GM23338 (cell line): ENCODE measurements at regions not wholly inside any gene's neighbourhood (a gene's known extent, or its start where the extent isn't known, plus 50 kb on each side); places are given as distances from the start of the nearest gene placed in this dataset.
A peak's percentile ranks its signal among the peaks of the same experiment; 100 is the strongest.

Experiments
- ATAC-seq: fragments of 200-7000 bp; cut with Tn5 transposase; 3 replicates; pipeline ENCODE4 v1.9.1; 2020
- DNase-seq: peaks from one replicate; pipeline ENCODE4 v3.0.0-alpha.2; 2015; ENCODE audit warnings: low spot score
- H2AFZ ChIP-seq: fragments of 200-600 bp; sonication (generic); 2 replicates; pipeline ENCODE4 v1.8.0; 2016; ENCODE audit warnings: antibody characterized with exemption, mild to moderate bottlenecking, moderate library complexity
- H3F3A ChIP-seq: fragments of 200-600 bp; sonication (generic); replicated peaks from 2 replicates; pipeline ENCODE4 v1.8.0; 2017; ENCODE audit warnings: antibody characterized with exemption, mixed run types, low read depth
- H3K27ac ChIP-seq: fragments of 200-600 bp; sonication (generic); 2 replicates; pipeline ENCODE4 v1.6.1; 2016; ENCODE audit warnings: low read depth
- H3K27me3 ChIP-seq: fragments of 200-600 bp; sonication (generic); 2 replicates; pipeline ENCODE4 v1.8.0; 2016; ENCODE audit warnings: mild to moderate bottlenecking, mixed run types, moderate library complexity; ENCODE audit not compliant: insufficient read depth
- H3K36me3 ChIP-seq: fragments of 200-600 bp; sonication (generic); 2 replicates; pipeline ENCODE4 v1.8.0; 2016; ENCODE audit warnings: mild to moderate bottlenecking; ENCODE audit not compliant: insufficient read depth
- H3K4me1 ChIP-seq: fragments of 200-600 bp; sonication (generic); 2 replicates; pipeline ENCODE4 v1.8.0; 2016; ENCODE audit warnings: mild to moderate bottlenecking, moderate library complexity; ENCODE audit not compliant: insufficient read depth
- H3K4me2 ChIP-seq: fragments of 200-600 bp; sonication (generic); 2 replicates; pipeline ENCODE4 v1.7.1; 2017; ENCODE audit warnings: mixed run types
- H3K4me3 ChIP-seq: fragments of 200-600 bp; sonication (generic); 2 replicates; pipeline ENCODE4 v1.6.1; 2016; ENCODE audit warnings: mixed run types
- H3K79me2 ChIP-seq: fragments of 200-600 bp; sonication (generic); replicated peaks from 2 replicates; pipeline ENCODE4 v1.8.0; 2017; ENCODE audit warnings: mild to moderate bottlenecking; ENCODE audit not compliant: insufficient read depth
- H3K9me2 ChIP-seq: fragments of 200-600 bp; sonication (generic); 2 replicates; pipeline ENCODE4 v1.8.0; 2017; ENCODE audit not compliant: insufficient read depth
- H4K20me1 ChIP-seq: fragments of 200-600 bp; sonication (generic); replicated peaks from 2 replicates; pipeline ENCODE4 v1.8.0; 2017; ENCODE audit warnings: mild to moderate bottlenecking; ENCODE audit not compliant: insufficient read depth
- H3K27ac Mint-ChIP-seq: 2 replicates; pipeline ENCODE4 v1.8.0; 2020; ENCODE audit warnings: inconsistent platforms, mild to moderate bottlenecking, moderate library complexity, mixed read lengths
- H3K27me3 Mint-ChIP-seq: 3 replicates; pipeline ENCODE4 v1.8.0; 2022; ENCODE audit warnings: low read depth, mild to moderate bottlenecking, moderate library complexity, mixed read lengths, inconsistent platforms; ENCODE audit not compliant: insufficient read depth, poor library complexity
- H3K36me3 Mint-ChIP-seq: 3 replicates; pipeline ENCODE4 v1.8.0; 2021; ENCODE audit warnings: low read depth, mild to moderate bottlenecking, inconsistent platforms, moderate library complexity, mixed read lengths
- H3K4me1 Mint-ChIP-seq: 3 replicates; pipeline ENCODE4 v1.8.0; 2020; ENCODE audit warnings: mild to moderate bottlenecking, inconsistent platforms, mixed read lengths
- H3K4me3 Mint-ChIP-seq: 3 replicates; pipeline ENCODE4 v1.8.0; 2021; ENCODE audit warnings: moderate library complexity, mild to moderate bottlenecking, inconsistent platforms, mixed read lengths
- H3K9me3 Mint-ChIP-seq: 3 replicates; pipeline ENCODE4 v1.8.0; 2020; ENCODE audit warnings: moderate library complexity, mild to moderate bottlenecking, inconsistent platforms, mixed read lengths
- EZH2 ChIP-seq: fragments of 200-600 bp; sonication (generic); IDR thresholded peaks from one replicate; pipeline ENCODE4 v1.8.0; 2017; ENCODE audit warnings: antibody characterized with exemption, mild to moderate bottlenecking, low read depth; ENCODE audit not compliant: unreplicated experiment
- JUNB ChIP-seq: IDR thresholded peaks from one replicate; pipeline ENCODE4 v1.6.1; 2016; ENCODE audit warnings: antibody characterized with exemption; ENCODE audit not compliant: unreplicated experiment
- NANOG ChIP-seq: IDR thresholded peaks from 2 replicates; pipeline ENCODE4 v1.6.1; 2016; ENCODE audit warnings: antibody characterized with exemption, borderline replicate concordance
- POLR2AphosphoS5 ChIP-seq: IDR thresholded peaks from 2 replicates; pipeline ENCODE4 v1.6.1; 2016; ENCODE audit warnings: antibody characterized with exemption, low read depth
- ZNF114 ChIP-seq: fragments of 250-450 bp; sonication (Bioruptor Pico); IDR thresholded peaks from 2 replicates; pipeline ENCODE4 v1.5.0; 2020; ENCODE audit warnings: mild to moderate bottlenecking, moderate library complexity
- ZNF331 ChIP-seq: fragments of 250-450 bp; sonication (Bioruptor Pico); IDR thresholded peaks from 2 replicates; pipeline ENCODE4 v1.5.0; 2020; ENCODE audit warnings: low read depth, mild to moderate bottlenecking, moderate library complexity
- TF ChIP-seq, protein P1 (sequence below): IDR thresholded peaks from one replicate; pipeline ENCODE4 v1.6.1; 2018; ENCODE audit warnings: antibody characterized with exemption; ENCODE audit not compliant: unreplicated experiment
- TF ChIP-seq, protein P2 (sequence below): IDR thresholded peaks from 2 replicates; pipeline ENCODE4 v1.6.1; 2016; ENCODE audit warnings: antibody characterized with exemption
- TF ChIP-seq, protein P3 (sequence below): fragments of 250-450 bp; sonication (Bioruptor Pico); IDR thresholded peaks from 2 replicates; pipeline ENCODE4 v1.5.0; 2020; ENCODE audit warnings: mild to moderate bottlenecking, moderate library complexity
- TF ChIP-seq, protein P4 (sequence below), 2 experiments: fragments of 200-600 bp in 1 of 2; sonication (generic) in 1 of 2; conservative IDR thresholded peaks; 2 replicates each; pipeline versions ENCODE4 v1.5.1 to v1.6.1; 2016 to 2017; ENCODE audit warnings: antibody characterized with exemption in 2 of 2, low read depth in 2 of 2, mild to moderate bottlenecking in 2 of 2, moderate library complexity in 1 of 2

DNA sequence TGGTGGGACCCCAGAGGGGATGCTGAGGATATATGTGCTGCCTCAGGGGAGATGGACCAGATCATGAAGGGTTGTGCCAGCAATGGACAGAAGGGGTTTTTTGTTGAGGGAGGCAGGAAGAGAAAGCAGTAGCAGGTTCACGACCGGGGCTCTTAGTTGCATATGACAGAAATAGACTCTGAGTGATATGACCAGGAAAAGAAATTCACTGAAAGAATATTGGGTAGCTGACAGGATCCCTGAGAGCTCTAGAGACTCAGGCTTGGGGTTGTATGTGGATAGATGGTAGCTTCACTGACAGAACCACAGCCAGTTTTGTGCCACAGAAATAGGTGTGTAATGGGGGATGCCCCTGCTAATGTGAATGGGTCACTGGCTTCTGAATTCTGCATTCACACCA is 241.6 kb downstream of the ZNF621 start:
- peaks cover 7% of the 10 kb centered on the region for H3K9me2 ChIP-seq
- no peaks in the 10 kb centered on the region; the same call in 1 of the 2 replicates for H3K36me3 ChIP-seq
- H3K79me2 ChIP-seq, result no peaks in the 10 kb centered on the region
- no peaks in the 10 kb centered on the region for H3K27me3 ChIP-seq
- H3K9me3 Mint-ChIP-seq, result peaks cover 5% of the 10 kb centered on the region; the same call in 1 of the 3 replicates
- no peaks in the 10 kb centered on the region for H3F3A ChIP-seq
- no peak overlapping the region for H3K4me3 ChIP-seq
- no peaks in the 10 kb centered on the region; the same call in 2 of the 3 replicates for H3K36me3 Mint-ChIP-seq
- ATAC-seq (no peak), DNase-seq (no peak)
- TF ChIP-seq NANOG, result no peak
- TF ChIP-seq POLR2AphosphoS5, result no peak
- no peak for TF ChIP-seq EZH2
- TF ChIP-seq, protein P1, sequence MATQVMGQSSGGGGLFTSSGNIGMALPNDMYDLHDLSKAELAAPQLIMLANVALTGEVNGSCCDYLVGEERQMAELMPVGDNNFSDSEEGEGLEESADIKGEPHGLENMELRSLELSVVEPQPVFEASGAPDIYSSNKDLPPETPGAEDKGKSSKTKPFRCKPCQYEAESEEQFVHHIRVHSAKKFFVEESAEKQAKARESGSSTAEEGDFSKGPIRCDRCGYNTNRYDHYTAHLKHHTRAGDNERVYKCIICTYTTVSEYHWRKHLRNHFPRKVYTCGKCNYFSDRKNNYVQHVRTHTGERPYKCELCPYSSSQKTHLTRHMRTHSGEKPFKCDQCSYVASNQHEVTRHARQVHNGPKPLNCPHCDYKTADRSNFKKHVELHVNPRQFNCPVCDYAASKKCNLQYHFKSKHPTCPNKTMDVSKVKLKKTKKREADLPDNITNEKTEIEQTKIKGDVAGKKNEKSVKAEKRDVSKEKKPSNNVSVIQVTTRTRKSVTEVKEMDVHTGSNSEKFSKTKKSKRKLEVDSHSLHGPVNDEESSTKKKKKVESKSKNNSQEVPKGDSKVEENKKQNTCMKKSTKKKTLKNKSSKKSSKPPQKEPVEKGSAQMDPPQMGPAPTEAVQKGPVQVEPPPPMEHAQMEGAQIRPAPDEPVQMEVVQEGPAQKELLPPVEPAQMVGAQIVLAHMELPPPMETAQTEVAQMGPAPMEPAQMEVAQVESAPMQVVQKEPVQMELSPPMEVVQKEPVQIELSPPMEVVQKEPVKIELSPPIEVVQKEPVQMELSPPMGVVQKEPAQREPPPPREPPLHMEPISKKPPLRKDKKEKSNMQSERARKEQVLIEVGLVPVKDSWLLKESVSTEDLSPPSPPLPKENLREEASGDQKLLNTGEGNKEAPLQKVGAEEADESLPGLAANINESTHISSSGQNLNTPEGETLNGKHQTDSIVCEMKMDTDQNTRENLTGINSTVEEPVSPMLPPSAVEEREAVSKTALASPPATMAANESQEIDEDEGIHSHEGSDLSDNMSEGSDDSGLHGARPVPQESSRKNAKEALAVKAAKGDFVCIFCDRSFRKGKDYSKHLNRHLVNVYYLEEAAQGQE, result no peak
- H3K27ac ChIP-seq, result no peak overlapping the region
- no peaks in the 10 kb centered on the region for H3K4me1 Mint-ChIP-seq
- no peak overlapping the region for H3K27ac Mint-ChIP-seq
- no peaks in the 10 kb centered on the region for H4K20me1 ChIP-seq
- no peak overlapping the region for H2AFZ ChIP-seq
- no peak overlapping the region for H3K4me3 Mint-ChIP-seq
- H3K4me1 ChIP-seq, result no peaks in the 10 kb centered on the region
- H3K4me2 ChIP-seq, result no peak overlapping the region
- H3K27me3 Mint-ChIP-seq, result peaks cover 4% of the 10 kb centered on the region

DNA sequence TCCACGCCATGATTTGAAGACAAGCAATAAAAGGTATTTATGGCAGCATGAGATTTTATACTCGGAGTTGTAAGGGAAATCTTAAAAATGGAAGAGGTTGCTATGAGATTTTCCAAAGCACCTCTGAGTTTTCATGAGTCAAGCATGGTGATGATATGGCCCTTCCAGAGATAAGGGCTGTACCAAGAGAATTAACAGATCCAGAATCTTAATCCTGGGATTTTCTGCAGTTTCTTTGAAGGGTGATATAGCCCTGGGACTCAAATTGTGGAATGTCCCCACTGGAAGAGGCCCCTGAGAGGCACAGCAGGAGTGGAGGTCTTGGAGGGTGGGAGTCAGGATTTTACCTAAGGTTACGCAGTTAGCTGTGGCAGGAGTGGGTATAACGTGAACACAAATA is 243.3 kb downstream of the ZNF621 start:
- no peaks in the 10 kb centered on the region for H3K36me3 ChIP-seq
- DNase-seq (no peak), ATAC-seq (no peak)
- H4K20me1 ChIP-seq, result no peaks in the 10 kb centered on the region
- Mint-ChIP-seq H3K4me3 (no peak overlapping the region), H3K27ac (no peak overlapping the region), H3K36me3 (no peaks in the 10 kb centered on the region), H3K4me1 (no peaks in the 10 kb centered on the region), H3K9me3 (peaks cover 5% of the 10 kb centered on the region; the same call in 1 of the 3 replicates), H3K27me3 (peaks cover 4% of the 10 kb centered on the region)
- no peaks in the 10 kb centered on the region for H3F3A ChIP-seq
- H3K79me2 ChIP-seq, result no peaks in the 10 kb centered on the region
- H2AFZ ChIP-seq, result 0 out of 2 replicates have a peak overlapping the region, but pooled peaks have one; percentile 23
- H3K27me3 ChIP-seq, result no peaks in the 10 kb centered on the region
- H3K4me3 ChIP-seq, result no peak overlapping the region
- H3K4me2 ChIP-seq, result no peak overlapping the region
- peaks cover 7% of the 10 kb centered on the region for H3K9me2 ChIP-seq
- H3K4me1 ChIP-seq, result no peaks in the 10 kb centered on the region
- no peak overlapping the region for H3K27ac ChIP-seq
- TF ChIP-seq, protein P2, sequence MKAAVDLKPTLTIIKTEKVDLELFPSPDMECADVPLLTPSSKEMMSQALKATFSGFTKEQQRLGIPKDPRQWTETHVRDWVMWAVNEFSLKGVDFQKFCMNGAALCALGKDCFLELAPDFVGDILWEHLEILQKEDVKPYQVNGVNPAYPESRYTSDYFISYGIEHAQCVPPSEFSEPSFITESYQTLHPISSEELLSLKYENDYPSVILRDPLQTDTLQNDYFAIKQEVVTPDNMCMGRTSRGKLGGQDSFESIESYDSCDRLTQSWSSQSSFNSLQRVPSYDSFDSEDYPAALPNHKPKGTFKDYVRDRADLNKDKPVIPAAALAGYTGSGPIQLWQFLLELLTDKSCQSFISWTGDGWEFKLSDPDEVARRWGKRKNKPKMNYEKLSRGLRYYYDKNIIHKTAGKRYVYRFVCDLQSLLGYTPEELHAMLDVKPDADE, result no peak
- TF ChIP-seq JUNB (no peak), ZNF114 (CRISPR knock-in tag) (no peak), EZH2 (no peak), ZNF331 (CRISPR knock-in tag) (no peak)
- TF ChIP-seq, protein P3, sequence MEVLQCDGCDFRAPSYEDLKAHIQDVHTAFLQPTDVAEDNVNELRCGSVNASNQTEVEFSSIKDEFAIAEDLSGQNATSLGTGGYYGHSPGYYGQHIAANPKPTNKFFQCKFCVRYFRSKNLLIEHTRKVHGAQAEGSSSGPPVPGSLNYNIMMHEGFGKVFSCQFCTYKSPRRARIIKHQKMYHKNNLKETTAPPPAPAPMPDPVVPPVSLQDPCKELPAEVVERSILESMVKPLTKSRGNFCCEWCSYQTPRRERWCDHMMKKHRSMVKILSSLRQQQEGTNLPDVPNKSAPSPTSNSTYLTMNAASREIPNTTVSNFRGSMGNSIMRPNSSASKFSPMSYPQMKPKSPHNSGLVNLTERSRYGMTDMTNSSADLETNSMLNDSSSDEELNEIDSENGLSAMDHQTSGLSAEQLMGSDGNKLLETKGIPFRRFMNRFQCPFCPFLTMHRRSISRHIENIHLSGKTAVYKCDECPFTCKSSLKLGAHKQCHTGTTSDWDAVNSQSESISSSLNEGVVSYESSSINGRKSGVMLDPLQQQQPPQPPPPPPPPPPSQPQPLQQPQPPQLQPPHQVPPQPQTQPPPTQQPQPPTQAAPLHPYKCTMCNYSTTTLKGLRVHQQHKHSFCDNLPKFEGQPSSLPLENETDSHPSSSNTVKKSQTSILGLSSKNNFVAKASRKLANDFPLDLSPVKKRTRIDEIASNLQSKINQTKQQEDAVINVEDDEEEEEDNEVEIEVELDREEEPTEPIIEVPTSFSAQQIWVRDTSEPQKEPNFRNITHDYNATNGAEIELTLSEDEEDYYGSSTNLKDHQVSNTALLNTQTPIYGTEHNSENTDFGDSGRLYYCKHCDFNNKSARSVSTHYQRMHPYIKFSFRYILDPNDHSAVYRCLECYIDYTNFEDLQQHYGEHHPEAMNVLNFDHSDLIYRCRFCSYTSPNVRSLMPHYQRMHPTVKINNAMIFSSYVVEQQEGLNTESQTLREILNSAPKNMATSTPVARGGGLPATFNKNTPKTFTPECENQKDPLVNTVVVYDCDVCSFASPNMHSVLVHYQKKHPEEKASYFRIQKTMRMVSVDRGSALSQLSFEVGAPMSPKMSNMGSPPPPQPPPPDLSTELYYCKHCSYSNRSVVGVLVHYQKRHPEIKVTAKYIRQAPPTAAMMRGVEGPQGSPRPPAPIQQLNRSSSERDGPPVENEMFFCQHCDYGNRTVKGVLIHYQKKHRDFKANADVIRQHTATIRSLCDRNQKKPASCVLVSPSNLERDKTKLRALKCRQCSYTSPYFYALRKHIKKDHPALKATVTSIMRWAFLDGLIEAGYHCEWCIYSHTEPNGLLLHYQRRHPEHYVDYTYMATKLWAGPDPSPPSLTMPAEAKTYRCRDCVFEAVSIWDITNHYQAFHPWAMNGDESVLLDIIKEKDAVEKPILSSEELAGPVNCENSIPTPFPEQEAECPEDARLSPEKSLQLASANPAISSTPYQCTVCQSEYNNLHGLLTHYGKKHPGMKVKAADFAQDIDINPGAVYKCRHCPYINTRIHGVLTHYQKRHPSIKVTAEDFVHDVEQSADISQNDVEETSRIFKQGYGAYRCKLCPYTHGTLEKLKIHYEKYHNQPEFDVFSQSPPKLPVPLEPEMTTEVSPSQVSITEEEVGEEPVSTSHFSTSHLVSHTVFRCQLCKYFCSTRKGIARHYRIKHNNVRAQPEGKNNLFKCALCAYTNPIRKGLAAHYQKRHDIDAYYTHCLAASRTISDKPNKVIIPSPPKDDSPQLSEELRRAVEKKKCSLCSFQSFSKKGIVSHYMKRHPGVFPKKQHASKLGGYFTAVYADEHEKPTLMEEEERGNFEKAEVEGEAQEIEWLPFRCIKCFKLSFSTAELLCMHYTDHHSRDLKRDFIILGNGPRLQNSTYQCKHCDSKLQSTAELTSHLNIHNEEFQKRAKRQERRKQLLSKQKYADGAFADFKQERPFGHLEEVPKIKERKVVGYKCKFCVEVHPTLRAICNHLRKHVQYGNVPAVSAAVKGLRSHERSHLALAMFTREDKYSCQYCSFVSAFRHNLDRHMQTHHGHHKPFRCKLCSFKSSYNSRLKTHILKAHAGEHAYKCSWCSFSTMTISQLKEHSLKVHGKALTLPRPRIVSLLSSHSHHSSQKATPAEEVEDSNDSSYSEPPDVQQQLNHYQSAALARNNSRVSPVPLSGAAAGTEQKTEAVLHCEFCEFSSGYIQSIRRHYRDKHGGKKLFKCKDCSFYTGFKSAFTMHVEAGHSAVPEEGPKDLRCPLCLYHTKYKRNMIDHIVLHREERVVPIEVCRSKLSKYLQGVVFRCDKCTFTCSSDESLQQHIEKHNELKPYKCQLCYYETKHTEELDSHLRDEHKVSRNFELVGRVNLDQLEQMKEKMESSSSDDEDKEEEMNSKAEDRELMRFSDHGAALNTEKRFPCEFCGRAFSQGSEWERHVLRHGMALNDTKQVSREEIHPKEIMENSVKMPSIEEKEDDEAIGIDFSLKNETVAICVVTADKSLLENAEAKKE (CRISPR knock-in tag), result no peak
- TF ChIP-seq, protein P4, sequence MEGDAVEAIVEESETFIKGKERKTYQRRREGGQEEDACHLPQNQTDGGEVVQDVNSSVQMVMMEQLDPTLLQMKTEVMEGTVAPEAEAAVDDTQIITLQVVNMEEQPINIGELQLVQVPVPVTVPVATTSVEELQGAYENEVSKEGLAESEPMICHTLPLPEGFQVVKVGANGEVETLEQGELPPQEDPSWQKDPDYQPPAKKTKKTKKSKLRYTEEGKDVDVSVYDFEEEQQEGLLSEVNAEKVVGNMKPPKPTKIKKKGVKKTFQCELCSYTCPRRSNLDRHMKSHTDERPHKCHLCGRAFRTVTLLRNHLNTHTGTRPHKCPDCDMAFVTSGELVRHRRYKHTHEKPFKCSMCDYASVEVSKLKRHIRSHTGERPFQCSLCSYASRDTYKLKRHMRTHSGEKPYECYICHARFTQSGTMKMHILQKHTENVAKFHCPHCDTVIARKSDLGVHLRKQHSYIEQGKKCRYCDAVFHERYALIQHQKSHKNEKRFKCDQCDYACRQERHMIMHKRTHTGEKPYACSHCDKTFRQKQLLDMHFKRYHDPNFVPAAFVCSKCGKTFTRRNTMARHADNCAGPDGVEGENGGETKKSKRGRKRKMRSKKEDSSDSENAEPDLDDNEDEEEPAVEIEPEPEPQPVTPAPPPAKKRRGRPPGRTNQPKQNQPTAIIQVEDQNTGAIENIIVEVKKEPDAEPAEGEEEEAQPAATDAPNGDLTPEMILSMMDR (conservative IDR thresholded peaks at IDR 0.05; ENCODE audit: low read depth in 2 of 2), result no peak
